ENCODE measurements at regions not wholly inside any gene's neighbourhood (a gene's known extent, or its start where the extent isn't known, plus 50 kb on each side); places are given as distances from the start of the nearest gene placed in this dataset.

GRCh38 chr7:46054915-46055314, 133.8 kb upstream of the IGFBP3 start:
- TF ChIP-seq, protein P1, sequence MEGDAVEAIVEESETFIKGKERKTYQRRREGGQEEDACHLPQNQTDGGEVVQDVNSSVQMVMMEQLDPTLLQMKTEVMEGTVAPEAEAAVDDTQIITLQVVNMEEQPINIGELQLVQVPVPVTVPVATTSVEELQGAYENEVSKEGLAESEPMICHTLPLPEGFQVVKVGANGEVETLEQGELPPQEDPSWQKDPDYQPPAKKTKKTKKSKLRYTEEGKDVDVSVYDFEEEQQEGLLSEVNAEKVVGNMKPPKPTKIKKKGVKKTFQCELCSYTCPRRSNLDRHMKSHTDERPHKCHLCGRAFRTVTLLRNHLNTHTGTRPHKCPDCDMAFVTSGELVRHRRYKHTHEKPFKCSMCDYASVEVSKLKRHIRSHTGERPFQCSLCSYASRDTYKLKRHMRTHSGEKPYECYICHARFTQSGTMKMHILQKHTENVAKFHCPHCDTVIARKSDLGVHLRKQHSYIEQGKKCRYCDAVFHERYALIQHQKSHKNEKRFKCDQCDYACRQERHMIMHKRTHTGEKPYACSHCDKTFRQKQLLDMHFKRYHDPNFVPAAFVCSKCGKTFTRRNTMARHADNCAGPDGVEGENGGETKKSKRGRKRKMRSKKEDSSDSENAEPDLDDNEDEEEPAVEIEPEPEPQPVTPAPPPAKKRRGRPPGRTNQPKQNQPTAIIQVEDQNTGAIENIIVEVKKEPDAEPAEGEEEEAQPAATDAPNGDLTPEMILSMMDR (IDR thresholded peaks at IDR 0.05; ENCODE audit: insufficient read depth, low read depth, low read length): no peak
- TF ChIP-seq EZH2 (IDR thresholded peaks at IDR 0.05; ENCODE audit: insufficient read depth, low read length): no peak
